OCI-LY7 (cell line): ENCODE measurements at regions not wholly inside any gene's neighbourhood (a gene's known extent, or its start where the extent isn't known, plus 50 kb on each side); places are given as distances from the start of the nearest gene placed in this dataset.

Experiments used
- CTCF ChIP-seq: fragments of 200-600 bp; sonication (generic); conservative IDR thresholded peaks from 2 replicates; pipeline ENCODE4 v1.5.1; 2014; ENCODE audit warnings: mild to moderate bottlenecking, antibody characterized with exemption, low read length, moderate library complexity, mixed read lengths
- EZH2phosphoT487 ChIP-seq: fragments of 200-600 bp; sonication (generic); IDR thresholded peaks from 2 replicates; pipeline ENCODE4 v1.6.1; 2018; ENCODE audit warnings: low read depth, borderline replicate concordance, mild to moderate bottlenecking, mixed run types, antibody characterized with exemption, low read length, moderate library complexity, mixed read lengths

- no peak for TF ChIP-seq CTCF
- TF ChIP-seq EZH2phosphoT487, result no peak
These were observed 349.8 kb downstream of the DLEU7 start for GRCh38 chr13:50493683-50494082.
